ENCODE measurements at regions not wholly inside any gene's neighbourhood (a gene's known extent, or its start where the extent isn't known, plus 50 kb on each side); places are given as distances from the start of the nearest gene placed in this dataset.

DNA sequence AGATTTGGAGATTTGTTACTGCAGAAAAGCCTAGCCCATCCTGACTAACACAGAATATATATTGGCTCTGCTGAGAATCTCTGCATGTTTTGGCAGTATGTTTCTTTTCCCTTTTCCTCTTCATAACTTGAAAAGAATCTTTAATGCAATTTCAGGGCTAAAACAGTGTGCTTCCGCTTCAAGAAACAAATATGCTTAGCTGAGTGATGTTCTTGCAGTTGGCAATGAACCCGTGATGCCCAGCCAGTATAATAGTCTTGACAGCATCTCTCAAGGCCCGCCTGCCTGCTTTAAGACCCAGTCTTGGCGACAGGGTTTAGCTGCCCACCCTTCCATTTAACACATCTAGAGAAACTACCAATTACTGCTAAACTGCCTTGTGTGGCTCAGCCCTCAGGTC lies 184.5 kb downstream of the INO80D start:
- H3K4me3 Mint-ChIP-seq = no peak overlapping the region
- no peak overlapping the region for H3K27ac Mint-ChIP-seq

More for the DNA sequence above, 184.5 kb downstream of the INO80D start:
- Histone ChIP-seq H3K36me3 (ENCODE audit: insufficient read depth) (no peaks in the 10 kb centered on the region), H3K27me3 (ENCODE audit: insufficient read depth) (no peaks in the 10 kb centered on the region), H3K27ac (ENCODE audit: low read depth) (no peak overlapping the region), H3K4me1 (ENCODE audit: insufficient read depth) (no peaks in the 10 kb centered on the region), H3K4me2 (no peak overlapping the region), H3K4me3 (no peak overlapping the region), H4K20me1 (replicated peaks; ENCODE audit: insufficient read depth) (no peaks in the 10 kb centered on the region), H3F3A (replicated peaks; ENCODE audit: low read depth) (no peaks in the 10 kb centered on the region), H3K9me2 (ENCODE audit: insufficient read depth) (no peaks in the 10 kb centered on the region), H2AFZ (no peak overlapping the region), H3K79me2 (replicated peaks; ENCODE audit: insufficient read depth) (no peaks in the 10 kb centered on the region)
- TF ChIP-seq, protein P1, sequence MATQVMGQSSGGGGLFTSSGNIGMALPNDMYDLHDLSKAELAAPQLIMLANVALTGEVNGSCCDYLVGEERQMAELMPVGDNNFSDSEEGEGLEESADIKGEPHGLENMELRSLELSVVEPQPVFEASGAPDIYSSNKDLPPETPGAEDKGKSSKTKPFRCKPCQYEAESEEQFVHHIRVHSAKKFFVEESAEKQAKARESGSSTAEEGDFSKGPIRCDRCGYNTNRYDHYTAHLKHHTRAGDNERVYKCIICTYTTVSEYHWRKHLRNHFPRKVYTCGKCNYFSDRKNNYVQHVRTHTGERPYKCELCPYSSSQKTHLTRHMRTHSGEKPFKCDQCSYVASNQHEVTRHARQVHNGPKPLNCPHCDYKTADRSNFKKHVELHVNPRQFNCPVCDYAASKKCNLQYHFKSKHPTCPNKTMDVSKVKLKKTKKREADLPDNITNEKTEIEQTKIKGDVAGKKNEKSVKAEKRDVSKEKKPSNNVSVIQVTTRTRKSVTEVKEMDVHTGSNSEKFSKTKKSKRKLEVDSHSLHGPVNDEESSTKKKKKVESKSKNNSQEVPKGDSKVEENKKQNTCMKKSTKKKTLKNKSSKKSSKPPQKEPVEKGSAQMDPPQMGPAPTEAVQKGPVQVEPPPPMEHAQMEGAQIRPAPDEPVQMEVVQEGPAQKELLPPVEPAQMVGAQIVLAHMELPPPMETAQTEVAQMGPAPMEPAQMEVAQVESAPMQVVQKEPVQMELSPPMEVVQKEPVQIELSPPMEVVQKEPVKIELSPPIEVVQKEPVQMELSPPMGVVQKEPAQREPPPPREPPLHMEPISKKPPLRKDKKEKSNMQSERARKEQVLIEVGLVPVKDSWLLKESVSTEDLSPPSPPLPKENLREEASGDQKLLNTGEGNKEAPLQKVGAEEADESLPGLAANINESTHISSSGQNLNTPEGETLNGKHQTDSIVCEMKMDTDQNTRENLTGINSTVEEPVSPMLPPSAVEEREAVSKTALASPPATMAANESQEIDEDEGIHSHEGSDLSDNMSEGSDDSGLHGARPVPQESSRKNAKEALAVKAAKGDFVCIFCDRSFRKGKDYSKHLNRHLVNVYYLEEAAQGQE (IDR thresholded peaks at IDR 0.05; ENCODE audit: unreplicated experiment) = no peak
- no peak for TF ChIP-seq NANOG (IDR thresholded peaks at IDR 0.05; ENCODE audit: borderline replicate concordance)
- TF ChIP-seq, protein P2, sequence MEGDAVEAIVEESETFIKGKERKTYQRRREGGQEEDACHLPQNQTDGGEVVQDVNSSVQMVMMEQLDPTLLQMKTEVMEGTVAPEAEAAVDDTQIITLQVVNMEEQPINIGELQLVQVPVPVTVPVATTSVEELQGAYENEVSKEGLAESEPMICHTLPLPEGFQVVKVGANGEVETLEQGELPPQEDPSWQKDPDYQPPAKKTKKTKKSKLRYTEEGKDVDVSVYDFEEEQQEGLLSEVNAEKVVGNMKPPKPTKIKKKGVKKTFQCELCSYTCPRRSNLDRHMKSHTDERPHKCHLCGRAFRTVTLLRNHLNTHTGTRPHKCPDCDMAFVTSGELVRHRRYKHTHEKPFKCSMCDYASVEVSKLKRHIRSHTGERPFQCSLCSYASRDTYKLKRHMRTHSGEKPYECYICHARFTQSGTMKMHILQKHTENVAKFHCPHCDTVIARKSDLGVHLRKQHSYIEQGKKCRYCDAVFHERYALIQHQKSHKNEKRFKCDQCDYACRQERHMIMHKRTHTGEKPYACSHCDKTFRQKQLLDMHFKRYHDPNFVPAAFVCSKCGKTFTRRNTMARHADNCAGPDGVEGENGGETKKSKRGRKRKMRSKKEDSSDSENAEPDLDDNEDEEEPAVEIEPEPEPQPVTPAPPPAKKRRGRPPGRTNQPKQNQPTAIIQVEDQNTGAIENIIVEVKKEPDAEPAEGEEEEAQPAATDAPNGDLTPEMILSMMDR (conservative IDR thresholded peaks at IDR 0.05; ENCODE audit: low read depth in 2 of 2) = no peak
- TF ChIP-seq, protein P3, sequence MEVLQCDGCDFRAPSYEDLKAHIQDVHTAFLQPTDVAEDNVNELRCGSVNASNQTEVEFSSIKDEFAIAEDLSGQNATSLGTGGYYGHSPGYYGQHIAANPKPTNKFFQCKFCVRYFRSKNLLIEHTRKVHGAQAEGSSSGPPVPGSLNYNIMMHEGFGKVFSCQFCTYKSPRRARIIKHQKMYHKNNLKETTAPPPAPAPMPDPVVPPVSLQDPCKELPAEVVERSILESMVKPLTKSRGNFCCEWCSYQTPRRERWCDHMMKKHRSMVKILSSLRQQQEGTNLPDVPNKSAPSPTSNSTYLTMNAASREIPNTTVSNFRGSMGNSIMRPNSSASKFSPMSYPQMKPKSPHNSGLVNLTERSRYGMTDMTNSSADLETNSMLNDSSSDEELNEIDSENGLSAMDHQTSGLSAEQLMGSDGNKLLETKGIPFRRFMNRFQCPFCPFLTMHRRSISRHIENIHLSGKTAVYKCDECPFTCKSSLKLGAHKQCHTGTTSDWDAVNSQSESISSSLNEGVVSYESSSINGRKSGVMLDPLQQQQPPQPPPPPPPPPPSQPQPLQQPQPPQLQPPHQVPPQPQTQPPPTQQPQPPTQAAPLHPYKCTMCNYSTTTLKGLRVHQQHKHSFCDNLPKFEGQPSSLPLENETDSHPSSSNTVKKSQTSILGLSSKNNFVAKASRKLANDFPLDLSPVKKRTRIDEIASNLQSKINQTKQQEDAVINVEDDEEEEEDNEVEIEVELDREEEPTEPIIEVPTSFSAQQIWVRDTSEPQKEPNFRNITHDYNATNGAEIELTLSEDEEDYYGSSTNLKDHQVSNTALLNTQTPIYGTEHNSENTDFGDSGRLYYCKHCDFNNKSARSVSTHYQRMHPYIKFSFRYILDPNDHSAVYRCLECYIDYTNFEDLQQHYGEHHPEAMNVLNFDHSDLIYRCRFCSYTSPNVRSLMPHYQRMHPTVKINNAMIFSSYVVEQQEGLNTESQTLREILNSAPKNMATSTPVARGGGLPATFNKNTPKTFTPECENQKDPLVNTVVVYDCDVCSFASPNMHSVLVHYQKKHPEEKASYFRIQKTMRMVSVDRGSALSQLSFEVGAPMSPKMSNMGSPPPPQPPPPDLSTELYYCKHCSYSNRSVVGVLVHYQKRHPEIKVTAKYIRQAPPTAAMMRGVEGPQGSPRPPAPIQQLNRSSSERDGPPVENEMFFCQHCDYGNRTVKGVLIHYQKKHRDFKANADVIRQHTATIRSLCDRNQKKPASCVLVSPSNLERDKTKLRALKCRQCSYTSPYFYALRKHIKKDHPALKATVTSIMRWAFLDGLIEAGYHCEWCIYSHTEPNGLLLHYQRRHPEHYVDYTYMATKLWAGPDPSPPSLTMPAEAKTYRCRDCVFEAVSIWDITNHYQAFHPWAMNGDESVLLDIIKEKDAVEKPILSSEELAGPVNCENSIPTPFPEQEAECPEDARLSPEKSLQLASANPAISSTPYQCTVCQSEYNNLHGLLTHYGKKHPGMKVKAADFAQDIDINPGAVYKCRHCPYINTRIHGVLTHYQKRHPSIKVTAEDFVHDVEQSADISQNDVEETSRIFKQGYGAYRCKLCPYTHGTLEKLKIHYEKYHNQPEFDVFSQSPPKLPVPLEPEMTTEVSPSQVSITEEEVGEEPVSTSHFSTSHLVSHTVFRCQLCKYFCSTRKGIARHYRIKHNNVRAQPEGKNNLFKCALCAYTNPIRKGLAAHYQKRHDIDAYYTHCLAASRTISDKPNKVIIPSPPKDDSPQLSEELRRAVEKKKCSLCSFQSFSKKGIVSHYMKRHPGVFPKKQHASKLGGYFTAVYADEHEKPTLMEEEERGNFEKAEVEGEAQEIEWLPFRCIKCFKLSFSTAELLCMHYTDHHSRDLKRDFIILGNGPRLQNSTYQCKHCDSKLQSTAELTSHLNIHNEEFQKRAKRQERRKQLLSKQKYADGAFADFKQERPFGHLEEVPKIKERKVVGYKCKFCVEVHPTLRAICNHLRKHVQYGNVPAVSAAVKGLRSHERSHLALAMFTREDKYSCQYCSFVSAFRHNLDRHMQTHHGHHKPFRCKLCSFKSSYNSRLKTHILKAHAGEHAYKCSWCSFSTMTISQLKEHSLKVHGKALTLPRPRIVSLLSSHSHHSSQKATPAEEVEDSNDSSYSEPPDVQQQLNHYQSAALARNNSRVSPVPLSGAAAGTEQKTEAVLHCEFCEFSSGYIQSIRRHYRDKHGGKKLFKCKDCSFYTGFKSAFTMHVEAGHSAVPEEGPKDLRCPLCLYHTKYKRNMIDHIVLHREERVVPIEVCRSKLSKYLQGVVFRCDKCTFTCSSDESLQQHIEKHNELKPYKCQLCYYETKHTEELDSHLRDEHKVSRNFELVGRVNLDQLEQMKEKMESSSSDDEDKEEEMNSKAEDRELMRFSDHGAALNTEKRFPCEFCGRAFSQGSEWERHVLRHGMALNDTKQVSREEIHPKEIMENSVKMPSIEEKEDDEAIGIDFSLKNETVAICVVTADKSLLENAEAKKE (CRISPR knock-in tag; IDR thresholded peaks at IDR 0.05) = no peak
- TF ChIP-seq ZNF114 (CRISPR knock-in tag; IDR thresholded peaks at IDR 0.05) = no peak
- no peak for TF ChIP-seq STAT1 (IDR thresholded peaks at IDR 0.05; ENCODE audit: unreplicated experiment)
- no peak for TF ChIP-seq CREB1 (CRISPR knock-in tag; IDR thresholded peaks at IDR 0.05; ENCODE audit: low read depth)
- no peak for TF ChIP-seq EZH2phosphoT487 (IDR thresholded peaks at IDR 0.05; ENCODE audit: unreplicated experiment)
- TF ChIP-seq POLR2AphosphoS5 (IDR thresholded peaks at IDR 0.05; ENCODE audit: low read depth) = no peak
- TF ChIP-seq JUNB (IDR thresholded peaks at IDR 0.05; ENCODE audit: unreplicated experiment) = no peak
- TF ChIP-seq, protein P4, sequence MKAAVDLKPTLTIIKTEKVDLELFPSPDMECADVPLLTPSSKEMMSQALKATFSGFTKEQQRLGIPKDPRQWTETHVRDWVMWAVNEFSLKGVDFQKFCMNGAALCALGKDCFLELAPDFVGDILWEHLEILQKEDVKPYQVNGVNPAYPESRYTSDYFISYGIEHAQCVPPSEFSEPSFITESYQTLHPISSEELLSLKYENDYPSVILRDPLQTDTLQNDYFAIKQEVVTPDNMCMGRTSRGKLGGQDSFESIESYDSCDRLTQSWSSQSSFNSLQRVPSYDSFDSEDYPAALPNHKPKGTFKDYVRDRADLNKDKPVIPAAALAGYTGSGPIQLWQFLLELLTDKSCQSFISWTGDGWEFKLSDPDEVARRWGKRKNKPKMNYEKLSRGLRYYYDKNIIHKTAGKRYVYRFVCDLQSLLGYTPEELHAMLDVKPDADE (IDR thresholded peaks at IDR 0.05) = no peak
- TF ChIP-seq EZH2 (IDR thresholded peaks at IDR 0.05; ENCODE audit: low read depth, unreplicated experiment) = no peak
- no peak for TF ChIP-seq ZNF331 (CRISPR knock-in tag; IDR thresholded peaks at IDR 0.05; ENCODE audit: low read depth)
- DNase-seq (ENCODE audit: low spot score) (no peak), ATAC-seq (no peak)
- Mint-ChIP-seq H3K9me3 (no peaks in the 10 kb centered on the region), H3K36me3 (ENCODE audit: low read depth) (no peaks in the 10 kb centered on the region), H3K27me3 (ENCODE audit: insufficient read depth, low read depth, poor library complexity) (peaks cover 2% of the 10 kb centered on the region), H3K4me1 (no peaks in the 10 kb centered on the region)

Measured in GM23338 (cell line).